DND-41 (cell line): ENCODE measurements at regions not wholly inside any gene's neighbourhood (a gene's known extent, or its start where the extent isn't known, plus 50 kb on each side); places are given as distances from the start of the nearest gene placed in this dataset.

ENCODE experiments used
- EZH2 ChIP-seq: IDR thresholded peaks from 3 replicates; pipeline ENCODE4 v1.6.1; 2012; ENCODE audit warnings: borderline replicate concordance, low read depth, mild to moderate bottlenecking, moderate library complexity, low read length, inconsistent platforms; ENCODE audit not compliant: severe bottlenecking
- TF ChIP-seq, protein P1 (sequence below): IDR thresholded peaks from 2 replicates; pipeline ENCODE4 v1.5.1; 2012; ENCODE audit warnings: borderline replicate concordance, low read length, moderate library complexity, mild to moderate bottlenecking; ENCODE audit not compliant: poor library complexity, severe bottlenecking; ENCODE audit errors: extremely low read depth

DNA sequence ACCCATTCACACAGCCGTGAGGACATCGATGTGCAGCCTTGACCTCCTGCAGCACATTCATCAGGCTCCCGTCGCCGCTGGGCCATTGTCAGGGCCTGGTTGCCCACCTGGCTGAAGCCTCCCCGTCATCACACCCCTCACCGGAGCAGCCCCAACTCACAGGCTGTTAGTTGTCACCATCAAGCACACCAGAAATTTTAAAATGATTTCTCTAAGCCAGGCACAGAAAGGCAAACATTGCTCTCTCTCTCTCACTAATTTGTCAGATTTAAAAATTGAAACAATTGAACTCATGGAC, 167.1 kb downstream of the RTP5 start:
- TF ChIP-seq, protein P1, sequence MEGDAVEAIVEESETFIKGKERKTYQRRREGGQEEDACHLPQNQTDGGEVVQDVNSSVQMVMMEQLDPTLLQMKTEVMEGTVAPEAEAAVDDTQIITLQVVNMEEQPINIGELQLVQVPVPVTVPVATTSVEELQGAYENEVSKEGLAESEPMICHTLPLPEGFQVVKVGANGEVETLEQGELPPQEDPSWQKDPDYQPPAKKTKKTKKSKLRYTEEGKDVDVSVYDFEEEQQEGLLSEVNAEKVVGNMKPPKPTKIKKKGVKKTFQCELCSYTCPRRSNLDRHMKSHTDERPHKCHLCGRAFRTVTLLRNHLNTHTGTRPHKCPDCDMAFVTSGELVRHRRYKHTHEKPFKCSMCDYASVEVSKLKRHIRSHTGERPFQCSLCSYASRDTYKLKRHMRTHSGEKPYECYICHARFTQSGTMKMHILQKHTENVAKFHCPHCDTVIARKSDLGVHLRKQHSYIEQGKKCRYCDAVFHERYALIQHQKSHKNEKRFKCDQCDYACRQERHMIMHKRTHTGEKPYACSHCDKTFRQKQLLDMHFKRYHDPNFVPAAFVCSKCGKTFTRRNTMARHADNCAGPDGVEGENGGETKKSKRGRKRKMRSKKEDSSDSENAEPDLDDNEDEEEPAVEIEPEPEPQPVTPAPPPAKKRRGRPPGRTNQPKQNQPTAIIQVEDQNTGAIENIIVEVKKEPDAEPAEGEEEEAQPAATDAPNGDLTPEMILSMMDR = no peak
- TF ChIP-seq EZH2 = no peak
